Endothelial cell of umbilical vein (primary cell): ENCODE measurements at regions not wholly inside any gene's neighbourhood (a gene's known extent, or its start where the extent isn't known, plus 50 kb on each side); places are given as distances from the start of the nearest gene placed in this dataset.

Source experiments
- BruUV-seq: library from RNA; stranded (reverse); fragments of 400-500 nt; replicated peaks from 2 replicates; lab custom pipeline; 2021; lab: Mats Ljungman, UMichigan
- CTCF ChIA-PET: fragments of 300-600, 350-600 bp; sonication (Branson Sonifier 250); formaldehyde crosslinking; loops from one replicate; lab custom pipeline; 2021; ENCODE audit warnings: antibody characterized with exemption, inconsistent platforms; lab: Charles Lee
- POLR2A ChIA-PET: fragments of 300-600, 350-600 bp; sonication (Branson Sonifier 250); formaldehyde crosslinking; loops from one replicate; lab custom pipeline; 2021; ENCODE audit warnings: antibody characterized with exemption, inconsistent platforms; lab: Charles Lee
- DNase-seq: peaks from one replicate; pipeline ENCODE4 v3.0.0-alpha.2; 2011; ENCODE audit warnings: low read depth, low spot score
- FAIRE-seq: peaks from 2 replicates; lab custom pipeline; 2011; peaks lifted over from hg19 to GRCh38; lab: Jason Lieb, UNC
- H2AFZ ChIP-seq: 2 replicates; pipeline ENCODE4 v1.6.0; 2012; ENCODE audit warnings: low read depth, low read length, control low read depth, inconsistent platforms
- H3K27ac ChIP-seq: 2 replicates; pipeline ENCODE4 v1.5.1; 2011; ENCODE audit warnings: low read depth, mild to moderate bottlenecking, control low read depth, low read length, moderate library complexity; ENCODE audit not compliant: insufficient read depth
- H3K27me3 ChIP-seq, 2 experiments: 2 replicates each; pipeline versions ENCODE4 v1.6.0 to v1.6.1; 2011; ENCODE audit warnings: low read length in 2 of 2, mixed read lengths in 1 of 2; ENCODE audit not compliant: control insufficient read depth in 2 of 2, insufficient read depth in 2 of 2
- H3K36me3 ChIP-seq, 2 experiments: 2 replicates in 1 of 2; 3 replicates in 1 of 2; pipeline ENCODE4 v1.5.1; 2011; ENCODE audit warnings: low read length in 2 of 2, mild to moderate bottlenecking in 1 of 2, moderate library complexity in 1 of 2; ENCODE audit not compliant: control insufficient read depth in 2 of 2, insufficient read depth in 2 of 2; ENCODE audit errors: extremely low read depth in 1 of 2
- H3K4me1 ChIP-seq: 3 replicates; pipeline ENCODE4 v1.5.1; 2011; ENCODE audit warnings: mild to moderate bottlenecking, low read length; ENCODE audit not compliant: control insufficient read depth, insufficient read depth; ENCODE audit errors: extremely low read depth
- H3K4me2 ChIP-seq: 2 replicates; pipeline ENCODE4 v1.6.1; 2011; ENCODE audit warnings: low read length, control low read depth, mixed read lengths; ENCODE audit not compliant: insufficient read depth
- H3K4me3 ChIP-seq, 3 experiments: fragments of 200-600 bp in 1 of 3; sonication (generic), shearing (Covaris generic) in 1 of 3; replicated peaks in 1 of 3; 2 replicates each; pipeline ENCODE4 v1.5.1; 2011 to 2016; ENCODE audit warnings: control low read depth in 3 of 3, low read length in 3 of 3, mild to moderate bottlenecking in 2 of 3, inconsistent platforms in 1 of 3, low read depth in 1 of 3, moderate library complexity in 1 of 3; ENCODE audit not compliant: insufficient read depth in 1 of 3
- H3K79me2 ChIP-seq: 2 replicates; pipeline ENCODE4 v1.6.0; 2012; ENCODE audit warnings: low read length, inconsistent platforms; ENCODE audit not compliant: control insufficient read depth, insufficient read depth
- H3K9ac ChIP-seq: replicated peaks from 2 replicates; pipeline ENCODE3; 2011; ENCODE audit warnings: low read length, control low read depth; ENCODE audit not compliant: insufficient read depth; ENCODE audit errors: extremely low read depth
- H3K9me1 ChIP-seq: replicated peaks from 3 replicates; pipeline ENCODE4 v1.6.0; 2011; ENCODE audit warnings: mild to moderate bottlenecking, low read length; ENCODE audit not compliant: control insufficient read depth, insufficient read depth; ENCODE audit errors: extremely low read depth
- H3K9me3 ChIP-seq: replicated peaks from 2 replicates; pipeline ENCODE4 v1.5.1; 2012; ENCODE audit warnings: low read length, inconsistent platforms; ENCODE audit not compliant: control insufficient read depth, insufficient read depth
- H4K20me1 ChIP-seq: replicated peaks from 2 replicates; pipeline ENCODE3; 2011; ENCODE audit warnings: mild to moderate bottlenecking, low read length; ENCODE audit not compliant: control insufficient read depth, insufficient read depth; ENCODE audit errors: extremely low read depth
- CTCF ChIP-seq, 2 donors: IDR thresholded peaks; 1 replicate in 1 of 2; 2 replicates in 1 of 2; pipeline ENCODE4 v1.5.1; 2011; ENCODE audit warnings: low read length in 2 of 2, mild to moderate bottlenecking in 2 of 2, moderate library complexity in 2 of 2, control low read depth in 1 of 2, inconsistent platforms in 1 of 2, low read depth in 1 of 2; ENCODE audit not compliant: insufficient read depth in 1 of 2; ENCODE audit errors: extremely low read depth in 1 of 2
- EZH2 ChIP-seq: IDR thresholded peaks from 2 replicates; pipeline ENCODE4 v1.6.1; 2012; ENCODE audit warnings: borderline replicate concordance, low read depth, mild to moderate bottlenecking, moderate library complexity, low read length, inconsistent platforms; ENCODE audit not compliant: severe bottlenecking
- FOS ChIP-seq: IDR thresholded peaks from 2 replicates; pipeline ENCODE4 v1.6.1; 2011; ENCODE audit warnings: mild to moderate bottlenecking, low read length, moderate library complexity, borderline replicate concordance; ENCODE audit not compliant: insufficient read depth
- GATA2 ChIP-seq: IDR thresholded peaks from 2 replicates; pipeline ENCODE4 v1.7.0; 2011; ENCODE audit warnings: low read depth, mild to moderate bottlenecking, moderate library complexity, mixed read lengths, low read length; ENCODE audit not compliant: insufficient read length, insufficient read depth
- JUN ChIP-seq: IDR thresholded peaks from 2 replicates; pipeline ENCODE4 v1.6.1; 2011; ENCODE audit warnings: borderline replicate concordance, low read depth; ENCODE audit not compliant: insufficient read length, insufficient read depth
- MAX ChIP-seq: IDR thresholded peaks from 2 replicates; pipeline ENCODE4 v1.6.1; 2011; ENCODE audit not compliant: insufficient read depth, insufficient read length
- MYC ChIP-seq: IDR thresholded peaks from one replicate; pipeline ENCODE4 v1.6.1; 2011; ENCODE audit warnings: mild to moderate bottlenecking, low read depth, low read length
- POLR2A ChIP-seq: IDR thresholded peaks from 2 replicates; pipeline ENCODE4 v1.6.1; 2012; ENCODE audit warnings: low read depth, mild to moderate bottlenecking, control low read depth, low read length
- POLR2AphosphoS5 ChIP-seq: IDR thresholded peaks from 2 replicates; pipeline ENCODE4 v1.6.1; 2012; ENCODE audit warnings: low read depth, mild to moderate bottlenecking, control low read depth, low read length, moderate library complexity; ENCODE audit not compliant: insufficient read depth
- dilution Hi-C: fragments of 300-500 bp; cut with MboI; formaldehyde crosslinking; loops from one replicate; pipeline ENCODE4 v1.15.0; 2019; ENCODE audit warnings: low sequenced_read_pairs; ENCODE audit not compliant: extremely low pct_ligation_motif_present
- intact Hi-C: fragments of 100-400 bp; cut with micrococcal nuclease; formaldehyde crosslinking; loops from one replicate; pipeline ENCODE4 v1.10.0; 2022

GRCh38 chr15:91795235-91795634 lies 58.3 kb upstream of the SLCO3A1 start:
- H4K20me1 ChIP-seq = no peaks in the 10 kb centered on the region
- FAIRE-seq (no peak), DNase-seq (no peak)
- H3K27ac ChIP-seq = no peak overlapping the region
- H3K4me3 ChIP-seq = no peak overlapping the region
- dilution Hi-C loops (no loop called here), intact Hi-C loops (no loop called here)
- no peaks in the 10 kb centered on the region for H3K36me3 ChIP-seq
- no peaks in the 10 kb centered on the region for H3K4me1 ChIP-seq
- TF ChIP-seq POLR2A (no peak), CTCF (IDR thresholded peaks at IDR 0.05; ENCODE audit: extremely low read depth in 1 of 2, insufficient read depth in 1 of 2, low read depth in 1 of 2, low read length in 2 of 2) (no peak), GATA2 (no peak), JUN (no peak), MAX (no peak), FOS (no peak), POLR2AphosphoS5 (no peak), MYC (no peak), EZH2 (no peak)
- H2AFZ ChIP-seq = no peak overlapping the region
- H3K9me1 ChIP-seq = no peaks in the 10 kb centered on the region
- H3K27me3 ChIP-seq = no peaks in the 10 kb centered on the region
- CTCF ChIA-PET = no interaction called here
- no peaks in the 10 kb centered on the region for H3K9me3 ChIP-seq
- no peak overlapping the region for H3K4me2 ChIP-seq
- no peaks in the 10 kb centered on the region for H3K79me2 ChIP-seq
- H3K9ac ChIP-seq = no peak overlapping the region
- POLR2A ChIA-PET = no interaction called here
- BruUV-seq = no TSS peak
